ENCODE measurements at regions not wholly inside any gene's neighbourhood (a gene's known extent, or its start where the extent isn't known, plus 50 kb on each side); places are given as distances from the start of the nearest gene placed in this dataset.
"Not testable (repeated sequence)": the region's sequence is repeated elsewhere in the genome, so short reads cannot be mapped to it uniquely, and the experiment has no call there.

DNA sequence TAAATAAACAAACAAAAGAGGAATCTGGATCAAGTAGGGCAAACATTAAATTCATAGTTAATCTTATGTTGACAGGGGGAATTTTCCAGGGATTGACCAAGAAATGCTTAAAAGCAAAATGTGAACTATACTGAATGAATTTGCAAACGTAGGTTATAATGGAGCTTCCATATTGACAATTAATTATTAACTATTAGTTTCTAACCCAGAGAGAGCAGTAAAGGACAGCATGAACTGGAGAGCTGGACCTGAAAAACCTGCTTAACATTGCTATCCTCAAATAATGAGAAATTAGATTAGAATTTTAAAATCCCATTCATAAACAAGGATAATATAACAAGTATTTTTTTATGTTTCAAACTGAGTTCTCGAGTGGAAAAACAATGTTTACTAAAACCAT is 1089.6 kb downstream of the DNAJB9 start:
- ATAC-seq: no peak

GRCh38 chr7:109660401-109660800 is 1090.7 kb downstream of the DNAJB9 start:
- Histone ChIP-seq H3K36me3 (ENCODE audit: low read depth) (no peaks in the 10 kb centered on the region), H3K4me3 (no peak overlapping the region), H3K4me1 (ENCODE audit: low read depth) (no peaks in the 10 kb centered on the region), H3K9me3 (peaks cover 14% of the 10 kb centered on the region)
- DNase-seq (no peak), ATAC-seq (no peak)
- intact Hi-C loops (cut with DNase I, micrococcal nuclease): no loop called here
- no peak for TF ChIP-seq CTCF (IDR thresholded peaks at IDR 0.05)

More for the DNA sequence above, 1089.6 kb downstream of the DNAJB9 start:
- Histone ChIP-seq H3K36me3 (ENCODE audit: low read depth) (no peaks in the 10 kb centered on the region), H3K4me3 (no peak overlapping the region), H3K4me1 (ENCODE audit: low read depth) (no peaks in the 10 kb centered on the region), H3K9me3 (peaks cover 22% of the 10 kb centered on the region)
- no peak for DNase-seq
- no peak for TF ChIP-seq CTCF (IDR thresholded peaks at IDR 0.05)
- intact Hi-C loops (cut with DNase I, micrococcal nuclease): no loop called here

DNA sequence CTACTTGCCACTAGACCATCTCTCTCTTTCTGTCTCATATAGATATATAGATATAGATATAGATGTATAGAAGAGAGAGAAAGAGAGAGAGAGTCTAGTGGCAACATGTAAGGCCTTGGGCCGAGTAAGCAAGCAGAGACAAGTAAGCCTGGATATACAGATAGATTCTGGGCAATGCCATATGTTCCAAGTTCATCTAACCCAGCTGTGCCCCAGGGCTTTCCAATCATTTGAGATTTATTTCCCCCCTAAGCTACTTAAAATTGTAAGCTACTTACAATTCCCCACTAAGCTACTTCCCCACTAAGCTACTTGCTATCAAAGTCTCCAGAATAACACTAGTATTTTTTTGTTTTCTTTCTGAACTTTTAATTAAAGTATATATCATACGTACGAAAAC is 1094.1 kb downstream of the DNAJB9 start:
- H3K9me3 ChIP-seq: peaks cover 4% of the 10 kb centered on the region
- no peaks in the 10 kb centered on the region for H3K36me3 ChIP-seq (ENCODE audit: low read depth)
- no peak overlapping the region for H3K4me3 ChIP-seq
- no peak for ATAC-seq
- intact Hi-C loops (cut with DNase I, micrococcal nuclease): no loop called here
- no peaks in the 10 kb centered on the region for H3K4me1 ChIP-seq (ENCODE audit: low read depth)
- TF ChIP-seq CTCF (IDR thresholded peaks at IDR 0.05): no peak
- DNase-seq: no peak

- intact Hi-C loops (cut with DNase I, micrococcal nuclease); H3K4me1 ChIP-seq (ENCODE audit: low read depth); H3K4me3 ChIP-seq; DNase-seq; ATAC-seq; H3K36me3 ChIP-seq (ENCODE audit: low read depth): not testable (repeated sequence)
- H3K9me3 ChIP-seq: peaks cover 20% of the 10 kb centered on the region
Measured at GRCh38 chr7:109687269-109687668, 1117.6 kb downstream of the DNAJB9 start.

- intact Hi-C loops (cut with DNase I, micrococcal nuclease); ATAC-seq; DNase-seq; H3K4me3 ChIP-seq; H3K36me3 ChIP-seq (ENCODE audit: low read depth); H3K4me1 ChIP-seq (ENCODE audit: low read depth): not testable (repeated sequence)
- peaks cover 29% of the 10 kb centered on the region for H3K9me3 ChIP-seq
Measured at GRCh38 chr7:109692613-109693012, 1122.9 kb downstream of the DNAJB9 start.

- intact Hi-C loops (cut with DNase I, micrococcal nuclease): no loop called here
- no peaks in the 10 kb centered on the region for H3K4me1 ChIP-seq (ENCODE audit: low read depth)
- H3K4me3 ChIP-seq: no peak overlapping the region
- ATAC-seq (no peak), DNase-seq (no peak)
- TF ChIP-seq CTCF (IDR thresholded peaks at IDR 0.05): no peak
- H3K9me3 ChIP-seq: peaks cover 30% of the 10 kb centered on the region
- H3K36me3 ChIP-seq (ENCODE audit: low read depth): no peaks in the 10 kb centered on the region
Measured at GRCh38 chr7:109694149-109695071, 1124.7 kb downstream of the DNAJB9 start.
